A673 (cell line): ENCODE measurements at regions not wholly inside any gene's neighbourhood (a gene's known extent, or its start where the extent isn't known, plus 50 kb on each side); places are given as distances from the start of the nearest gene placed in this dataset.
A peak's percentile ranks its signal among the peaks of the same experiment; 100 is the strongest.

Experiments used
- BruUV-seq: library from RNA; stranded (reverse); fragments of 400-500 nt; replicated peaks from 2 replicates; lab custom pipeline; 2021; lab: Mats Ljungman, UMichigan
- CTCF ChIA-PET: fragments of 300-600 bp; sonication (Branson Sonifier 250); formaldehyde crosslinking; loops from one replicate; lab custom pipeline; 2022; ENCODE audit warnings: antibody characterized with exemption; lab: Charles Lee
- POLR2A ChIA-PET: fragments of 300-600 bp; sonication (Branson Sonifier 250); formaldehyde crosslinking; loops from one replicate; lab custom pipeline; 2022; ENCODE audit warnings: antibody characterized with exemption; ENCODE audit not compliant: low non-redundant PET; lab: Charles Lee
- DNase-seq: peaks from one replicate; pipeline ENCODE4 v3.0.0-alpha.2; 2015; ENCODE audit warnings: low spot score
- H3K27ac ChIP-seq: fragments of 200-600 bp; sonication (generic); 2 replicates; pipeline ENCODE4 v1.5.1; 2016; ENCODE audit warnings: mixed run types, low read depth, mild to moderate bottlenecking, mixed read lengths, antibody characterized with exemption, low read length; ENCODE audit not compliant: poor library complexity, severe bottlenecking
- H3K27me3 ChIP-seq: fragments of 200-600 bp; sonication (generic); replicated peaks from 2 replicates; pipeline ENCODE4 v1.6.1; 2017; ENCODE audit warnings: mixed run types, low read depth, mild to moderate bottlenecking, mixed read lengths, antibody characterized with exemption, low read length; ENCODE audit not compliant: insufficient read depth, poor library complexity
- H3K36me3 ChIP-seq: fragments of 200-600 bp; sonication (generic); 2 replicates; pipeline ENCODE4 v1.6.1; 2016; ENCODE audit warnings: mixed run types, mild to moderate bottlenecking, mixed read lengths, antibody characterized with exemption, low read length; ENCODE audit not compliant: insufficient read depth, poor library complexity, severe bottlenecking
- H3K4me1 ChIP-seq: fragments of 200-600 bp; sonication (generic); 2 replicates; pipeline ENCODE4 v1.6.1; 2017; ENCODE audit warnings: mixed run types, mild to moderate bottlenecking, mixed read lengths, antibody characterized with exemption, low read length; ENCODE audit not compliant: insufficient read depth, poor library complexity, severe bottlenecking
- H3K4me3 ChIP-seq: fragments of 200-600 bp; sonication (generic); 2 replicates; pipeline ENCODE4 v1.5.1; 2016; ENCODE audit warnings: low read depth, mixed run types, mild to moderate bottlenecking, mixed read lengths, low read length; ENCODE audit not compliant: poor library complexity, severe bottlenecking
- H3K9me3 ChIP-seq: fragments of 200-600 bp; sonication (generic); 2 replicates; pipeline ENCODE4 v1.6.1; 2016; ENCODE audit warnings: mixed run types, low read depth, mild to moderate bottlenecking, mixed read lengths, antibody characterized with exemption, low read length; ENCODE audit not compliant: poor library complexity, severe bottlenecking
- EZH2 ChIP-seq: fragments of 200-600 bp; sonication (generic); IDR thresholded peaks from 2 replicates; pipeline ENCODE4 v1.6.1; 2017; ENCODE audit warnings: borderline replicate concordance, low read depth, mild to moderate bottlenecking, mixed read lengths, antibody characterized with exemption, low read length; ENCODE audit not compliant: poor library complexity, severe bottlenecking
- intact Hi-C: fragments of 100-400 bp; cut with micrococcal nuclease; formaldehyde crosslinking; loops from one replicate; pipeline ENCODE4 v1.10.0; 2022; ENCODE audit not compliant: unreplicated experiment
- TF ChIP-seq, protein P1 (sequence below): fragments of 300-800, 200-600 bp; sonication (generic); conservative IDR thresholded peaks from 2 replicates; pipeline ENCODE4 v1.5.1; 2017; ENCODE audit warnings: low read depth, mild to moderate bottlenecking, antibody characterized with exemption, low read length, moderate library complexity, mixed read lengths

DNA sequence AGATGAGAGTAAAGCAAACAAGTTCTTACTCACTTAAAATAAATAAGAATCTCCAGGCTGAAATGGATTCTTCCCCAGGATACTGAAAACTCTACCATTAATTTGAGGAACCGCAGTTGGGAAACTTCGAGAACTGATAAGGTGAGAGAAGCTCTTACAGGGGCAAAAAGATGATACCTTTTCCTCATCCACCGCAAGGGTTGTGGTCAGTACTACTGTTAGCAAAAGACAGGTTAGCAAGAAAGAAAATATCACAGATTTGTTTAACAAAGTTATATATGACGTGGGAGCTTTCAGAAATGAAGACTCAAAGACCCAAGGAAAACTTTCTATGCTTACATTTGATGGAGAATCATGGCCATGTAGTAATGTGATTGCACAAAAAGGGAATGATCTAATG lies 441.6 kb downstream of the PCNX1 start:
- TF ChIP-seq, protein P1, sequence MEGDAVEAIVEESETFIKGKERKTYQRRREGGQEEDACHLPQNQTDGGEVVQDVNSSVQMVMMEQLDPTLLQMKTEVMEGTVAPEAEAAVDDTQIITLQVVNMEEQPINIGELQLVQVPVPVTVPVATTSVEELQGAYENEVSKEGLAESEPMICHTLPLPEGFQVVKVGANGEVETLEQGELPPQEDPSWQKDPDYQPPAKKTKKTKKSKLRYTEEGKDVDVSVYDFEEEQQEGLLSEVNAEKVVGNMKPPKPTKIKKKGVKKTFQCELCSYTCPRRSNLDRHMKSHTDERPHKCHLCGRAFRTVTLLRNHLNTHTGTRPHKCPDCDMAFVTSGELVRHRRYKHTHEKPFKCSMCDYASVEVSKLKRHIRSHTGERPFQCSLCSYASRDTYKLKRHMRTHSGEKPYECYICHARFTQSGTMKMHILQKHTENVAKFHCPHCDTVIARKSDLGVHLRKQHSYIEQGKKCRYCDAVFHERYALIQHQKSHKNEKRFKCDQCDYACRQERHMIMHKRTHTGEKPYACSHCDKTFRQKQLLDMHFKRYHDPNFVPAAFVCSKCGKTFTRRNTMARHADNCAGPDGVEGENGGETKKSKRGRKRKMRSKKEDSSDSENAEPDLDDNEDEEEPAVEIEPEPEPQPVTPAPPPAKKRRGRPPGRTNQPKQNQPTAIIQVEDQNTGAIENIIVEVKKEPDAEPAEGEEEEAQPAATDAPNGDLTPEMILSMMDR = no peak
- no peak for TF ChIP-seq EZH2
- intact Hi-C loops = no loop called here
- POLR2A ChIA-PET = no interaction called here
- no peak for DNase-seq
- no TSS peak for BruUV-seq
- no peaks in the 10 kb centered on the region for H3K9me3 ChIP-seq
- H3K27me3 ChIP-seq = no peaks in the 10 kb centered on the region
- CTCF ChIA-PET = no interaction called here
- no peak overlapping the region for H3K27ac ChIP-seq
- H3K36me3 ChIP-seq = no peaks in the 10 kb centered on the region
- H3K4me3 ChIP-seq = no peak overlapping the region
- H3K4me1 ChIP-seq = peaks cover 19% of the 10 kb centered on the region

DNA sequence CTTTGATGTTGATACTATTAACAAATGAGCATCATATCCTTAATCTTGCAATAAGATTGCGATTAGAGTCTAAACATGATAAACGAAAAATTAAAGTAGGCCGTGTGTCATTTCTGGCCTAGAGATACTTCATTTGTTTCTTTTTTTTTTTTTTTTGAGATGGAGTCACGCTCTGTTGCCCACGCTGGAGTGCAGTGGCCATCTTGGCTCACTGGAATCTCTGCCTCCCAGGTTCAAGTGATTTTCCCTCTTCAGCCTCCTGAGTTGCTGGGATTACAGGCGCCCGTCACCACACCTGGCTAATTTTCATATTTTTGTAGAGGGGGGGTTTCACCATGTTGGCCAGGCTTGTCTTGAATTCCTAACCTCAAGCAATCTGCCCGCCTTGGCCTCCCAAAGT lies 446.9 kb downstream of the PCNX1 start:
- H3K4me1 ChIP-seq = peaks cover 34% of the 10 kb centered on the region
- TF ChIP-seq EZH2 = no peak
- TF ChIP-seq, protein P1 = no peak
- POLR2A ChIA-PET = no interaction called here
- no peak overlapping the region for H3K27ac ChIP-seq
- H3K36me3 ChIP-seq = no peaks in the 10 kb centered on the region
- H3K27me3 ChIP-seq = no peaks in the 10 kb centered on the region
- BruUV-seq = no TSS peak
- H3K9me3 ChIP-seq = no peaks in the 10 kb centered on the region
- CTCF ChIA-PET = no interaction called here
- DNase-seq = no peak
- intact Hi-C loops = no loop called here
- no peak overlapping the region for H3K4me3 ChIP-seq

DNA sequence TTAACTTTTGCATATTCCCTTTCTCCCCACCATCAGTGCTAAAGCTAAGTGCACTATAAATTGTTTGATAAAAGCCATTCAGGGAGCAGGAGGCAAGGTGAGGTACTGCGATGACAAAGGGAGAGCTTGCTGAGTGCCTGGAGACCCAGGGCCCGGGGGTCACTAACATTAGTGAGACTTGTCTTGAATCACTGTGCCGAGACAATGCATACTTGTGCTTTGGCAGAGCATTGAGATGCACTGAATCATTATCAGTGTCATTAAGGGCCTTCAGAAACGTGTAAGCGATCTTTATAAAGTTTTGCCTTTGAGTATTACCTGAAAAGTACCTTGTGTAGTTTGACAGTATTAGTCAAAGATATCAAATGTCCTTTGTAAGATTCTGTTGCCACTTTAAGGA lies 447.5 kb downstream of the PCNX1 start:
- peak; percentile 26 for DNase-seq
- intact Hi-C loops = no loop called here
- peak overlapping the region; percentile 65 for H3K27ac ChIP-seq
- POLR2A ChIA-PET = no interaction called here
- H3K27me3 ChIP-seq = no peaks in the 10 kb centered on the region
- H3K4me3 ChIP-seq = peak overlapping the region; percentile 8
- TF ChIP-seq, protein P1 = no peak
- no peak for TF ChIP-seq EZH2
- no TSS peak for BruUV-seq
- peaks cover 34% of the 10 kb centered on the region for H3K4me1 ChIP-seq
- H3K9me3 ChIP-seq = no peaks in the 10 kb centered on the region
- CTCF ChIA-PET = no interaction called here
- no peaks in the 10 kb centered on the region for H3K36me3 ChIP-seq
